ENCODE measurements at regions not wholly inside any gene's neighbourhood (a gene's known extent, or its start where the extent isn't known, plus 50 kb on each side); places are given as distances from the start of the nearest gene placed in this dataset.

- DNase-seq (ENCODE audit: low read depth, low spot score) = no peak
Measured at GRCh38 chr4:180219080-180219479, 2024.1 kb upstream of the TENM3 start.

GRCh38 chr4:180225977-180226376 is 2017.2 kb upstream of the TENM3 start:
- no peak for DNase-seq (ENCODE audit: low read depth, low spot score)

- DNase-seq (ENCODE audit: low read depth, low spot score) = no peak
Measured at GRCh38 chr4:180234730-180235129, 2008.5 kb upstream of the TENM3 start.

GRCh38 chr4:180240670-180241069 is 2002.5 kb upstream of the TENM3 start:
- no peak for DNase-seq (ENCODE audit: low read depth, low spot score)

- no peak for DNase-seq (ENCODE audit: low read depth, low spot score)
Measured at GRCh38 chr4:180253419-180253818, 1989.8 kb upstream of the TENM3 start.

- DNase-seq (ENCODE audit: low read depth, low spot score) = no peak
Measured at GRCh38 chr4:180261346-180261745, 1981.9 kb upstream of the TENM3 start.

GRCh38 chr4:180280076-180280475 is 1963.1 kb upstream of the TENM3 start:
- DNase-seq (ENCODE audit: low read depth, low spot score) = no peak

GRCh38 chr4:180280726-180281297 is 1962.4 kb upstream of the TENM3 start:
- no peak for DNase-seq (ENCODE audit: low read depth, low spot score)

GRCh38 chr4:180281724-180282123 is 1961.5 kb upstream of the TENM3 start:
- DNase-seq (ENCODE audit: low read depth, low spot score) = no peak

GRCh38 chr4:180284267-180284666 is 1958.9 kb upstream of the TENM3 start:
- no peak for DNase-seq (ENCODE audit: low read depth, low spot score)

- DNase-seq (ENCODE audit: low read depth, low spot score) = no peak
Measured at GRCh38 chr4:180285796-180286195, 1957.4 kb upstream of the TENM3 start.

GRCh38 chr4:180292339-180292738 is 1950.9 kb upstream of the TENM3 start:
- no peak for DNase-seq (ENCODE audit: low read depth, low spot score)

GRCh38 chr4:180296036-180296599 is 1947.1 kb upstream of the TENM3 start:
- DNase-seq (ENCODE audit: low read depth, low spot score) = no peak

GRCh38 chr4:180304321-180304720 is 1938.9 kb upstream of the TENM3 start:
- DNase-seq (ENCODE audit: low read depth, low spot score) = no peak

- DNase-seq (ENCODE audit: low read depth, low spot score) = no peak
Measured at GRCh38 chr4:180310616-180311015, 1932.6 kb upstream of the TENM3 start.

- DNase-seq (ENCODE audit: low read depth, low spot score) = no peak
Measured at GRCh38 chr4:180314972-180315371, 1928.2 kb upstream of the TENM3 start.

- no peak for DNase-seq (ENCODE audit: low read depth, low spot score)
Measured at GRCh38 chr4:180330521-180330920, 1912.7 kb upstream of the TENM3 start.

- no peak for DNase-seq (ENCODE audit: low read depth, low spot score)
Measured at GRCh38 chr4:180333162-180333561, 1910.0 kb upstream of the TENM3 start.

- DNase-seq (ENCODE audit: low read depth, low spot score) = no peak
Measured at GRCh38 chr4:180335566-180335965, 1907.6 kb upstream of the TENM3 start.

GRCh38 chr4:180336494-180337090 is 1906.6 kb upstream of the TENM3 start:
- DNase-seq (ENCODE audit: low read depth, low spot score) = no peak

GRCh38 chr4:180341926-180342325 is 1901.3 kb upstream of the TENM3 start:
- DNase-seq (ENCODE audit: low read depth, low spot score) = no peak

GRCh38 chr4:180350901-180351300 is 1892.3 kb upstream of the TENM3 start:
- no peak for DNase-seq (ENCODE audit: low read depth, low spot score)

- no peak for DNase-seq (ENCODE audit: low read depth, low spot score)
Measured at GRCh38 chr4:180356766-180357165, 1886.4 kb upstream of the TENM3 start.

Data from smooth muscle cell of the brain vasculature (primary cell).